AG04450 (cell line): ENCODE measurements at regions not wholly inside any gene's neighbourhood (a gene's known extent, or its start where the extent isn't known, plus 50 kb on each side); places are given as distances from the start of the nearest gene placed in this dataset.

Experiments used
- CTCF ChIA-PET: fragments of 300-600, 350-600 bp; formaldehyde crosslinking; extraction: SDS; loops from one replicate; lab custom pipeline; 2022; ENCODE audit warnings: antibody characterized with exemption, inconsistent platforms; lab: Charles Lee
- POLR2A ChIA-PET: fragments of 350-600 bp; formaldehyde crosslinking; extraction: SDS; loops from one replicate; lab custom pipeline; 2021; ENCODE audit warnings: antibody characterized with exemption, inconsistent platforms; lab: Yijun Ruan, JAX
- DNase-seq: peaks from one replicate; pipeline ENCODE4 v3.0.0-alpha.2; 2011; ENCODE audit warnings: low read depth, low spot score
- H3K27ac ChIP-seq: one replicate; pipeline ENCODE4 v1.5.1; 2012; ENCODE audit warnings: low read depth, low read length, control low read depth
- H3K27me3 ChIP-seq: one replicate; pipeline ENCODE4 v1.6.0; 2012; ENCODE audit warnings: low read length; ENCODE audit not compliant: control insufficient read depth, insufficient read depth
- H3K4me3 ChIP-seq: 2 replicates; pipeline ENCODE4 v1.5.1; 2011; ENCODE audit warnings: mild to moderate bottlenecking, low read depth, low read length, control low read depth
- H3K9me3 ChIP-seq: 2 replicates; pipeline ENCODE4 v1.5.1; 2012; ENCODE audit warnings: low read length; ENCODE audit not compliant: control insufficient read depth, insufficient read depth
- CTCF ChIP-seq: IDR thresholded peaks from 2 replicates; pipeline ENCODE4 v1.5.1; 2011; ENCODE audit warnings: low read depth, low read length, control low read depth, inconsistent platforms

- no peak overlapping the region for H3K27ac ChIP-seq
- H3K4me3 ChIP-seq = no peak overlapping the region
- TF ChIP-seq CTCF = no peak
- H3K9me3 ChIP-seq = no peaks in the 10 kb centered on the region
- H3K27me3 ChIP-seq = no peaks in the 10 kb centered on the region
- POLR2A ChIA-PET = no interaction called here
- no peak for DNase-seq
- CTCF ChIA-PET = no interaction called here
These were observed 178.3 kb upstream of the FMR1 start for GRCh38 chrX:147733369-147733768.

GRCh38 chrX:147735364-147735763, 176.4 kb upstream of the FMR1 start:
- ChIA-PET POLR2A (no interaction called here), CTCF (no interaction called here)
- Histone ChIP-seq H3K9me3 (no peaks in the 10 kb centered on the region), H3K4me3 (no peak overlapping the region), H3K27me3 (no peaks in the 10 kb centered on the region), H3K27ac (no peak overlapping the region)
- TF ChIP-seq CTCF = no peak
- DNase-seq = no peak

GRCh38 chrX:147736045-147736444, 175.7 kb upstream of the FMR1 start:
- CTCF ChIA-PET = no interaction called here
- DNase-seq = no peak
- Histone ChIP-seq H3K4me3 (no peak overlapping the region), H3K27me3 (no peaks in the 10 kb centered on the region), H3K27ac (no peak overlapping the region), H3K9me3 (no peaks in the 10 kb centered on the region)
- TF ChIP-seq CTCF = no peak
- POLR2A ChIA-PET = no interaction called here

GRCh38 chrX:147737690-147738089, 174.0 kb upstream of the FMR1 start:
- DNase-seq = no peak
- no peak for TF ChIP-seq CTCF
- H3K27me3 ChIP-seq = no peaks in the 10 kb centered on the region
- H3K4me3 ChIP-seq = no peak overlapping the region
- CTCF ChIA-PET = no interaction called here
- POLR2A ChIA-PET = no interaction called here
- no peaks in the 10 kb centered on the region for H3K9me3 ChIP-seq
- H3K27ac ChIP-seq = no peak overlapping the region

- no peak for TF ChIP-seq CTCF
- H3K9me3 ChIP-seq = no peaks in the 10 kb centered on the region
- no peak overlapping the region for H3K27ac ChIP-seq
- H3K27me3 ChIP-seq = no peaks in the 10 kb centered on the region
- POLR2A ChIA-PET = no interaction called here
- CTCF ChIA-PET = no interaction called here
- no peak for DNase-seq
- no peak overlapping the region for H3K4me3 ChIP-seq
These were observed 173.5 kb upstream of the FMR1 start for GRCh38 chrX:147738265-147738664.
